DND-41 (cell line): ENCODE measurements at regions not wholly inside any gene's neighbourhood (a gene's known extent, or its start where the extent isn't known, plus 50 kb on each side); places are given as distances from the start of the nearest gene placed in this dataset.

Source experiments
- EZH2 ChIP-seq: IDR thresholded peaks from 3 replicates; pipeline ENCODE4 v1.6.1; 2012; ENCODE audit warnings: borderline replicate concordance, low read depth, mild to moderate bottlenecking, moderate library complexity, low read length, inconsistent platforms; ENCODE audit not compliant: severe bottlenecking
- TF ChIP-seq, protein P1 (sequence below): IDR thresholded peaks from 2 replicates; pipeline ENCODE4 v1.5.1; 2012; ENCODE audit warnings: borderline replicate concordance, low read length, moderate library complexity, mild to moderate bottlenecking; ENCODE audit not compliant: poor library complexity, severe bottlenecking; ENCODE audit errors: extremely low read depth

- TF ChIP-seq, protein P1, sequence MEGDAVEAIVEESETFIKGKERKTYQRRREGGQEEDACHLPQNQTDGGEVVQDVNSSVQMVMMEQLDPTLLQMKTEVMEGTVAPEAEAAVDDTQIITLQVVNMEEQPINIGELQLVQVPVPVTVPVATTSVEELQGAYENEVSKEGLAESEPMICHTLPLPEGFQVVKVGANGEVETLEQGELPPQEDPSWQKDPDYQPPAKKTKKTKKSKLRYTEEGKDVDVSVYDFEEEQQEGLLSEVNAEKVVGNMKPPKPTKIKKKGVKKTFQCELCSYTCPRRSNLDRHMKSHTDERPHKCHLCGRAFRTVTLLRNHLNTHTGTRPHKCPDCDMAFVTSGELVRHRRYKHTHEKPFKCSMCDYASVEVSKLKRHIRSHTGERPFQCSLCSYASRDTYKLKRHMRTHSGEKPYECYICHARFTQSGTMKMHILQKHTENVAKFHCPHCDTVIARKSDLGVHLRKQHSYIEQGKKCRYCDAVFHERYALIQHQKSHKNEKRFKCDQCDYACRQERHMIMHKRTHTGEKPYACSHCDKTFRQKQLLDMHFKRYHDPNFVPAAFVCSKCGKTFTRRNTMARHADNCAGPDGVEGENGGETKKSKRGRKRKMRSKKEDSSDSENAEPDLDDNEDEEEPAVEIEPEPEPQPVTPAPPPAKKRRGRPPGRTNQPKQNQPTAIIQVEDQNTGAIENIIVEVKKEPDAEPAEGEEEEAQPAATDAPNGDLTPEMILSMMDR: no peak
- no peak for TF ChIP-seq EZH2
Observed at GRCh38 chr6:92485487-92485886, 933.9 kb downstream of the EPHA7 start.
